GM21447 (cell line): ENCODE measurements at regions not wholly inside any gene's neighbourhood (a gene's known extent, or its start where the extent isn't known, plus 50 kb on each side); places are given as distances from the start of the nearest gene placed in this dataset.
"Not testable (repeated sequence)": the region's sequence is repeated elsewhere in the genome, so short reads cannot be mapped to it uniquely, and the experiment has no call there.

Experiments
- ATAC-seq: cut with Tn5 transposase; IDR thresholded peaks from one replicate; pipeline ENCODE4 v1.9.1; 2021; ENCODE audit not compliant: unreplicated experiment

GRCh38 chr13:70338609-70339008, 230.4 kb upstream of the KLHL1 start:
- ATAC-seq = no peak

GRCh38 chr13:70336866-70337265, 228.6 kb upstream of the KLHL1 start:
- ATAC-seq = no peak

- no peak for ATAC-seq
Measured at GRCh38 chr13:70333752-70334151, 225.5 kb upstream of the KLHL1 start.

GRCh38 chr13:70330697-70331361, 222.6 kb upstream of the KLHL1 start:
- no peak for ATAC-seq

GRCh38 chr13:70324519-70324918, 216.3 kb upstream of the KLHL1 start:
- no peak for ATAC-seq

GRCh38 chr13:70311191-70311590, 202.9 kb upstream of the KLHL1 start:
- ATAC-seq = no peak

- no peak for ATAC-seq
Measured at GRCh38 chr13:70310396-70311119, 202.3 kb upstream of the KLHL1 start.

- ATAC-seq = no peak
Measured at GRCh38 chr13:70297189-70297616, 189.0 kb upstream of the KLHL1 start.

- no peak for ATAC-seq
Measured at GRCh38 chr13:70284371-70284770, 176.1 kb upstream of the KLHL1 start.

- ATAC-seq = no peak
Measured at GRCh38 chr13:70275841-70276240, 167.6 kb upstream of the KLHL1 start.

- ATAC-seq = no peak
Measured at GRCh38 chr13:70255406-70255991, 147.2 kb upstream of the KLHL1 start.

- ATAC-seq = no peak
Measured at GRCh38 chr13:70253834-70254233, 145.6 kb upstream of the KLHL1 start.

GRCh38 chr13:70253411-70253810, 145.2 kb upstream of the KLHL1 start:
- no peak for ATAC-seq

GRCh38 chr13:70249332-70250064, 141.2 kb upstream of the KLHL1 start:
- no peak for ATAC-seq

- ATAC-seq = no peak
Measured at GRCh38 chr13:70237131-70237530, 128.9 kb upstream of the KLHL1 start.

GRCh38 chr13:70235565-70235964, 127.3 kb upstream of the KLHL1 start:
- ATAC-seq = no peak

GRCh38 chr13:70223911-70224310, 115.7 kb upstream of the KLHL1 start:
- no peak for ATAC-seq

GRCh38 chr13:70222926-70223325, 114.7 kb upstream of the KLHL1 start:
- no peak for ATAC-seq

- ATAC-seq = no peak
Measured at GRCh38 chr13:70218618-70219017, 110.4 kb upstream of the KLHL1 start.

GRCh38 chr13:70208968-70209367, 100.7 kb upstream of the KLHL1 start:
- ATAC-seq = not testable (repeated sequence)

- no peak for ATAC-seq
Measured at GRCh38 chr13:70206671-70207070, 98.4 kb upstream of the KLHL1 start.
